Tibial nerve (tissue), 4 donors: ENCODE measurements at regions not wholly inside any gene's neighbourhood (a gene's known extent, or its start where the extent isn't known, plus 50 kb on each side); places are given as distances from the start of the nearest gene placed in this dataset.

Experiments used
- DNase-seq, 2 donors: peaks; one replicate each; pipeline ENCODE4 v3.0.0-alpha.2; 2019; ENCODE audit warnings: low spot score in 2 of 2
- H3K27ac ChIP-seq, 4 donors: fragments of 200-600 bp; sonication (generic) in 3 of 4; one replicate each; pipeline ENCODE4 v1.5.1; 2017 to 2019; ENCODE audit warnings: mild to moderate bottlenecking in 1 of 4
- H3K27me3 ChIP-seq, 2 donors: fragments of 200-600 bp; sonication (generic) in 1 of 2; one replicate each; pipeline versions ENCODE4 v1.5.1 to v1.6.0; 2017 to 2019
- H3K36me3 ChIP-seq, 3 donors: fragments of 200-600 bp; sonication (generic); one replicate each; pipeline ENCODE4 v1.5.1; 2018 to 2019
- H3K4me1 ChIP-seq, 4 donors: fragments of 200-600 bp; sonication (generic) in 3 of 4; one replicate each; pipeline ENCODE4 v1.5.1; 2017 to 2019
- H3K4me3 ChIP-seq, 4 donors: fragments of 200-600 bp; sonication (generic) in 3 of 4; one replicate each; pipeline ENCODE4 v1.5.1; 2017 to 2019; ENCODE audit warnings: mild to moderate bottlenecking in 1 of 4, moderate library complexity in 1 of 4
- H3K9me3 ChIP-seq, 4 donors: fragments of 200-600 bp; sonication (generic) in 3 of 4; one replicate each; pipeline ENCODE4 v1.5.1; 2017 to 2019
- EP300 ChIP-seq, 2 donors: sonication (generic); formaldehyde crosslinking; IDR thresholded peaks; one replicate each; pipeline ENCODE4 v1.6.1; 2017; ENCODE audit warnings: antibody characterized with exemption in 2 of 2, mild to moderate bottlenecking in 1 of 2
- POLR2A ChIP-seq, 2 donors: fragments of 450-650 bp; IDR thresholded peaks; one replicate each; pipeline ENCODE4 v1.6.1; 2017; ENCODE audit warnings: antibody characterized with exemption in 2 of 2, mild to moderate bottlenecking in 2 of 2, moderate library complexity in 2 of 2
- WGBS, 2 donors: methylation state at CpG; one replicate each; pipeline ENCODE4 v1.1.5; 2018; 5-methylcytosine and 5-hydroxymethylcytosine counted together
- TF ChIP-seq, protein P1 (sequence below), 5 experiments: fragments of 200-600 bp in 3 of 5; fragments of 450-650 bp in 2 of 5; sonication (generic) in 3 of 5; IDR thresholded peaks; one replicate each; pipeline ENCODE4 v1.5.1; 2016 to 2019; ENCODE audit warnings: antibody characterized with exemption in 5 of 5, mild to moderate bottlenecking in 3 of 5, moderate library complexity in 2 of 5

GRCh38 chr20:24825591-24825990 is 123.5 kb upstream of the CST7 start:
- H3K27me3 ChIP-seq = no peaks in the 10 kb centered on the region
- TF ChIP-seq POLR2A (IDR thresholded peaks at IDR 0.05) = no peak
- TF ChIP-seq EP300 (IDR thresholded peaks at IDR 0.05) = no peak
- TF ChIP-seq, protein P1, sequence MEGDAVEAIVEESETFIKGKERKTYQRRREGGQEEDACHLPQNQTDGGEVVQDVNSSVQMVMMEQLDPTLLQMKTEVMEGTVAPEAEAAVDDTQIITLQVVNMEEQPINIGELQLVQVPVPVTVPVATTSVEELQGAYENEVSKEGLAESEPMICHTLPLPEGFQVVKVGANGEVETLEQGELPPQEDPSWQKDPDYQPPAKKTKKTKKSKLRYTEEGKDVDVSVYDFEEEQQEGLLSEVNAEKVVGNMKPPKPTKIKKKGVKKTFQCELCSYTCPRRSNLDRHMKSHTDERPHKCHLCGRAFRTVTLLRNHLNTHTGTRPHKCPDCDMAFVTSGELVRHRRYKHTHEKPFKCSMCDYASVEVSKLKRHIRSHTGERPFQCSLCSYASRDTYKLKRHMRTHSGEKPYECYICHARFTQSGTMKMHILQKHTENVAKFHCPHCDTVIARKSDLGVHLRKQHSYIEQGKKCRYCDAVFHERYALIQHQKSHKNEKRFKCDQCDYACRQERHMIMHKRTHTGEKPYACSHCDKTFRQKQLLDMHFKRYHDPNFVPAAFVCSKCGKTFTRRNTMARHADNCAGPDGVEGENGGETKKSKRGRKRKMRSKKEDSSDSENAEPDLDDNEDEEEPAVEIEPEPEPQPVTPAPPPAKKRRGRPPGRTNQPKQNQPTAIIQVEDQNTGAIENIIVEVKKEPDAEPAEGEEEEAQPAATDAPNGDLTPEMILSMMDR (IDR thresholded peaks at IDR 0.05) = no peak
- 89 to 93% methylated on average over 6 of the region's 6 CpGs for WGBS, 2 donors
- no peak overlapping the region for H3K27ac ChIP-seq
- no peaks in the 10 kb centered on the region for H3K4me1 ChIP-seq
- H3K4me3 ChIP-seq = no peak overlapping the region
- DNase-seq = no peak
- H3K36me3 ChIP-seq = no peaks in the 10 kb centered on the region
- peaks cover 0 to 6% (median 0%) of the 10 kb centered on the region in 4 donors for H3K9me3 ChIP-seq

DNA sequence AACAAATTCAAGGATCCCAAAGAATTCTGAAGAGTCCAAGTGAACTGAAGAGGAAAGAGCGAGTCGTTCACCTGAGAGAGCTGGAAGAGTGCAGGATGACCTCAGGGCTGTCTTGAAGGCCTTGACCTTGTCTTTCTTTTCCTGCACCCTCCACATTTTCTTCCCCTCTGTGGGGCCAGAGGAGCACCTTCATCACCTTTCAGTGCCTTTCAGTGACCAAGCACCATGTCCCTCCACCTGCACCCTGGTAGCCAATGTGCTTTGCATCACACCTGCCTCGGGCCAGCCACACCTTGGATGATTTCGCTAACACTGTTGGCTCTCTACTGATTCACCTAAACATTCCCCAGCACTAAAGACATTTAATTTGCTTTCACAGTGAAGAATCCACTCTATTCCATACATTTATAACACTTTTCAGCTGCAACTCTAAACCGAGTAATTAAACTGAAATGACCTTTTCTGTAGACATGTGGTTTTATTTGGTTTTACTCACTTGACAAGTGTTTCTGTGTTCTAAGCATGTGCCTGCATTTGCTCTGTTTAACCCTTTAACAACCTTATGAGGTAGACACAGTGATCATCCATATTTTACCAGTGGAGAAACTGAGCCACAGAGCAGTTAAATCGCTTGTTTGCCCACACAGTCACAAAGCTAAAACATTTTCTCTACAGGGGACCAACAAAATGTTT is 121.3 kb upstream of the CST7 start:
- DNase-seq = no peak

DNA sequence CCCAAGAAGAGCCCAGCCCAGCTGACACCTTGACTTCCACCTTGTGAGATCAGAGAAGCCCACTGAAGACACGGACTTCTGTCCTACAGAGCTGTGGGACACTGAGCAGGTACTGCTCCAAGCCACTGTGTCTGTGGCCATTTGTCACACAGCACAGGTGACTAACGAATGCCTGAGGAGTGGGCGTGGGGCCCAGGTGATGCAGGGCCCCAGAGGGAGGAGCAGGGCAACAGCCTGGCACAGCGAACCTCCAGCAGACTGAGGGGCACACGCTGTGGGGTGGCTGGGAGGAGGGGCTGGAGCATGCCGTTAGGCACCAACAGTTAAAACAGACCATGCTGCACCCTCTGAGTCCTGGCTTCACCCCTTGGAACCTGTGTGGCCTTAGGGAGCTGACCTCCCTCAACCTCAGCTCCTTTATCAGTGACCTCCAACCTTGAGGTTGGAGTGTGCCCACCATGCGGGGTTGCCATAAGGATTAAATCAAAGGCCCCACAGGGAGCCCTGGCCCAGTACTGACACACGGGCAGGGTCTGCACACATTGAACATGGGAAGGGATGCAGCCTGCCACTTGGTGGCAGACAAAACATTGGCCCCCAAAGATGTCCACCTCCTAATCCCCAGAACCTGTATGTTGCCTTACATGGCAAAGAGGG is 119.9 kb upstream of the CST7 start:
- no peaks in the 10 kb centered on the region for H3K4me1 ChIP-seq
- peaks cover 0 to 12% (median 0%) of the 10 kb centered on the region in 4 donors for H3K9me3 ChIP-seq
- H3K36me3 ChIP-seq = no peaks in the 10 kb centered on the region
- 73 to 78% methylated on average over 6 to 7 of the region's 8 CpGs for WGBS, 2 donors
- H3K27ac ChIP-seq = no peak overlapping the region
- no peak for DNase-seq
- TF ChIP-seq, protein P1 (IDR thresholded peaks at IDR 0.05) = no peak
- TF ChIP-seq EP300 (IDR thresholded peaks at IDR 0.05) = no peak
- no peak for TF ChIP-seq POLR2A (IDR thresholded peaks at IDR 0.05)
- no peaks in the 10 kb centered on the region for H3K27me3 ChIP-seq
- no peak overlapping the region for H3K4me3 ChIP-seq

More for the DNA sequence above, 121.3 kb upstream of the CST7 start:
- 75 to 78% methylated on average over 6 of the region's 6 CpGs for WGBS, 2 donors
- no peaks in the 10 kb centered on the region for H3K27me3 ChIP-seq
- no peak overlapping the region for H3K4me3 ChIP-seq
- H3K36me3 ChIP-seq = no peaks in the 10 kb centered on the region
- TF ChIP-seq POLR2A (IDR thresholded peaks at IDR 0.05) (no peak), EP300 (IDR thresholded peaks at IDR 0.05) (no peak)
- TF ChIP-seq, protein P1 (IDR thresholded peaks at IDR 0.05) = no peak
- H3K9me3 ChIP-seq = peaks cover 0 to 14% (median 0%) of the 10 kb centered on the region in 4 donors
- H3K27ac ChIP-seq = no peak overlapping the region
- H3K4me1 ChIP-seq = no peaks in the 10 kb centered on the region

DNA sequence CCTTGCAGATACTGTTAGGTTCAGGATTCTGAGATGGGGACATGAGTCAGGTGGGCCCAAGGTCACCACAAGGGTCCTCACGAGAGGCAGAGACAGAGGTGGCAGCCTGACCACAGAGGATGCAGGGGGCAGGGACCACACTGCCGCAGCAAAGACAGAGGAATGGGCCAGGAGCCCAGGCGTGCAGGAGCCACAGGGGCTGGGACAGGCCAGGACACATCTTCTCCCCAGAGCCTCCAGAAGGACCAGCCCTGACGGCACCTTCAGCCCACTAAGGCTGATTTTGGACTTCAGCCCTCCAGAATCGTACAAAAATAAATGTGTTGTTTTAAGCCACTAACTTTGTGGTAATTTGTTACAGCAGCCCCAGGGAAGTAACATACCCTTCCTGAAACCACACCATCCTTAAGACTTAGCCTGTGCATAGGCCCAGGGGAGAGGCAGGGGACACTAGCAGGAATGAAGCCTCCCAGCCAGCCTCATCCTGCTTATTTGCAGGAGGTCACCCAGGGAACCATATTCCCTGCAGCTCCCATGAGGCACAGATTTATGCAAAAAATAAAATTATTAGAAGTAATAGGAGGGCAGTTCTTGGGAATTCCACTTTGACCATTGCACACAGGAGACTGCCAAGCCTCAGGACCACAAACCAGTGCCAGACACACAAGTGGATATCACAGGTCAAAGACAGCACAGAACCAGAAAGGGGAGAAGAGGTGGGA is 119.3 kb upstream of the CST7 start:
- Histone ChIP-seq H3K4me3 (no peak overlapping the region), H3K9me3 (peaks cover 0 to 8% (median 0%) of the 10 kb centered on the region in 4 donors), H3K36me3 (no peaks in the 10 kb centered on the region), H3K4me1 (no peaks in the 10 kb centered on the region), H3K27me3 (no peaks in the 10 kb centered on the region), H3K27ac (no peak overlapping the region)
- TF ChIP-seq POLR2A (IDR thresholded peaks at IDR 0.05) = no peak
- no peak for TF ChIP-seq EP300 (IDR thresholded peaks at IDR 0.05)
- TF ChIP-seq, protein P1 (IDR thresholded peaks at IDR 0.05) = no peak
- no peak for DNase-seq
- 61 to 72% methylated on average over 3 to 4 of the region's 5 CpGs for WGBS, 2 donors

DNA sequence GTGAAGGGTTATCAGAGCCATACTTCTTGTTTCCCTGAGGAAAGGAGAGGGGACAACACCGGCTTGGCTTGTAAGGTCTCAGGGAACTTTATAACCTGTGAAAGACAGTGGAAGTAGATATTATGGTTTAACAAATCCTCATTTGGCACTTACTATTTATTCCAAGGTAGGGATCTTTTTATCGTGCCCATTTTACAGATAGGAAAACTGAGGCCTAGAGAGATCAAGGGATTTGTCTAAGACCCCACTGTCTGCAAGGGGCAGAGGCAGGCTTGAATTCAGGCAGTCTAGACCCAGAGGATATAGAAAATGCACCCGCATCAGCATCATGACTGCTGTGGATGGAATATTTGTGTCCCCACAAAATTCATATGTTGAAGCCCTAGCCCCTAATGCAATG is 118.4 kb upstream of the CST7 start:
- Histone ChIP-seq H3K9me3 (peaks cover 0 to 8% (median 0%) of the 10 kb centered on the region in 4 donors), H3K36me3 (no peaks in the 10 kb centered on the region), H3K27ac (no peak overlapping the region), H3K4me1 (no peaks in the 10 kb centered on the region), H3K4me3 (no peak overlapping the region), H3K27me3 (no peaks in the 10 kb centered on the region)
- DNase-seq = no peak
- TF ChIP-seq POLR2A (IDR thresholded peaks at IDR 0.05) (no peak), EP300 (IDR thresholded peaks at IDR 0.05) (no peak)
- TF ChIP-seq, protein P1 (IDR thresholded peaks at IDR 0.05) = no peak
- 60 to 94% methylated on average over 3 of the region's 3 CpGs for WGBS, 2 donors
